ENCODE measurements at regions not wholly inside any gene's neighbourhood (a gene's known extent, or its start where the extent isn't known, plus 50 kb on each side); places are given as distances from the start of the nearest gene placed in this dataset.
"Not testable (repeated sequence)": the region's sequence is repeated elsewhere in the genome, so short reads cannot be mapped to it uniquely, and the experiment has no call there.

DNA sequence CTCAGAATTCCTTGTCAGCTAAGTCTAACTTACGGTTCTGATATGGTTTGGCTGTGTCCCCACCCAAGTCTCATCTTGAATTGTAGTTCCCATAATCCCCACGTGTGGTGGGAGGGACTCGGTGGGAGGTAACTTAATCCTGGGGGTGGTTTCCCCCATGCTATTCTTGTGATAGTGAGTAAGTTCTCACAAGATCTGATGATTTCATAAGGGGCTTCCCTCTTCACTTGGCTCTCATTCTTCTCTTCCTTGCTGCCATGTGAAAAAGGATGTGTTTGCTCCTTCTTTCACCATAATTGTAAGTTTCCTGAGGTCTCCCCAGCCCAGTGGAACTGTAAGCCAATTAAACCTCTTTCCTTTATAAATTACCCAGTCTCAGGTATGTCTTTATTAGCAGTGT is 163.0 kb downstream of the PMAIP1 start:
- DNase-seq (ENCODE audit: low read depth in 2 of 2): not testable (repeated sequence)

GRCh38 chr18:60062396-60062795 is 162.6 kb downstream of the PMAIP1 start:
- DNase-seq (ENCODE audit: low read depth in 2 of 2): no peak

GRCh38 chr18:60060578-60060977 is 160.8 kb downstream of the PMAIP1 start:
- DNase-seq (ENCODE audit: low read depth in 2 of 2): no peak

DNA sequence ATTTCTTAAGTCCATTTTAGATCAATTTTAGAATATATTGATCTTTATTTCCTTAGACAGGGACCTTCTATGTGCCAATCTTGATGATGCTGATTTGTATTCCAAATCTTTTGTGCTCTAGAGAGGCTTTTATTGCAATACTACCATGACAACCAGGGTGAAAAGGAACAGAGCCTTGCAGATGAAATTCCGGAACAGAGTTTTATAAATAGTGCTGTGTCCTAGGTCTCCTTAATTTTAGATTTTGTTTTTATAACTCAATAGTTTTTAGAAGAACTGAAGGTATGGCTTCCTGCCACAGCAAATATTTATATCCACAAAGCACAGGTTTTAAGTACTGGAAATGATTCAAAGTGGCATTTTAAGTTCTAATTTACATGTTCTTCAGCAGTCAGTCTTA is 160.2 kb downstream of the PMAIP1 start:
- no peak for DNase-seq (ENCODE audit: low read depth in 2 of 2)

DNA sequence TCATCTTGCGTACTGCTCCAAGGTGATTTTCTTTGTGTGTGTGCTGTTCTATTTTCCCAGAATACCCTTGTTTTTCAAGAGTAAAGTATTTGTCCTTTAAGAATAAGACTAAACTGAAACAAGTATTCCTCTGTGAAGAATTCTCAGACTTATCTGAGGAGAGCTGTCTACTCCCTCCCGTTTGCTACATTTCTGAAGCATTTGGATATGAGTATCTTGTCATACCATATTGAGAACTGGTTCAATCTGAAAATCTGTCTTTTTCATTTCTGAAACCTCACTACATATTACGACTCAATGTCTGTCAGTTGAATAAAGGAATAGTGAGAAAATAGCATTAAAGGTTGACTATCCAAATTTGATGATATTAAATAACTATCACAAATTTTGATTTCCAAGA is 159.4 kb downstream of the PMAIP1 start:
- no peak for DNase-seq (ENCODE audit: low read depth in 2 of 2)

DNA sequence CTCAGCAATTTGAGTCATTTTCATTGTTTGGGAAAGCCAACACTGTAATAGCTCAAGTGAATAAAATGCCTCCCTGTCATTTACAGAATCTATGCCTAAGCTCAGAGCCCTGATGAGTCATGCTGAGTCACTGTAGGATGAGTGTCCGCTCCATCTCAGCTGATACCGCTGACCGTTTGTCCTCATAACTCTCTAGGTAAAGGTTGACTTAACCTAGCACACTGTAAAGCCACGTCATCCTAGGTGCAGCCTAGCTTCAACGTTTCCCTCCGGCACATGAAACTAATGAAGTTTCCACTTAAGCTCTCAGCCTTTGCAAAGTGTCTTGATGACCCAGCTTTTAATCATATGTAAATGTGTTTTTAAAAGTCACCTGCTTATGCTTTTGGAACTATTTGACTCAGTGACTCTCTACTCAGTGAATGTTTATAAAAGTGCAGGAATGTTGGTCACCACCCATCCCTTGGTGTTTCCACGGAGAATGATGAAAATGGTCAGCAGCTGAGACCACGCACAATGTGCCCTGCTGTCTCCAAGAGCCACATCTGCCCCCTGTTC is 154.0 kb downstream of the PMAIP1 start:
- no peak for DNase-seq (ENCODE audit: low read depth in 2 of 2)

GRCh38 chr18:60050821-60051220 is 151.0 kb downstream of the PMAIP1 start:
- no peak for DNase-seq (ENCODE audit: low read depth in 2 of 2)

DNA sequence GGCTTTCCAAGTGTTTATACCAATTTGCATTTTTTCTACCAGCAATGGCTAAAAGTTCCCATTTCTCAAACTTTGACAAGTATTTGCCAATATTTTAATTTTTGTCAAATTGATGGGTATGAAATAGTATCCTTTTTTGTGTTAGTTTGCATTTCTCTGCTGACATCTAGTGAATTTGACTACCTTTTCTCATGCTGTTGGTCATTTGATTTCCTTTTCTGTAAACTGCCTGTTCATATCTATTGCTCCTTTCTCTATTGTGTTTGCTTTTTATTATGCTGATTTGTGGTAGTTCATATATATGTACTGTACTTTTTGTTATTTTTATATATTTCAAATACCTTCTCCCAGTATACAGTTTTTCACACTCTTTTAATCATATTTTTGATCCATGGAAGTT is 149.4 kb downstream of the PMAIP1 start:
- DNase-seq (ENCODE audit: low read depth in 2 of 2): no peak

DNA sequence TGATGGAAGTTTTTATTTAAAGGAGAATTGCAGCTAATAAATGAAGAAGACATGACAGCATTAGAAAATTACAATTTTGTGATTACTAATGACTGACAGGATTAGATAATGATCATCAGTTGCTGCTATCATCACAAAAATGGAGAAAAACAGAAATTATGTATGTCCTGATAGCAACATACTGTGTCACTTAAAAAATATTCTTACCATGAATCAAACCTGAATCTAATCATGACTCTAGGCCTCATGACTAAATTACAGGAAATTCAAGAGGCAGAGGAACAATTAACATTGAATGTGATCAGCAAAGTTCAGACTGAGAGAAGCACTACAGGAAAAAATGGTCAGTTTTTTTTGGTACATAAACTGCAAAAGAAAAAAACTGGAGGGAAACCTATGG is 147.8 kb downstream of the PMAIP1 start:
- DNase-seq (ENCODE audit: low read depth in 2 of 2): no peak

DNA sequence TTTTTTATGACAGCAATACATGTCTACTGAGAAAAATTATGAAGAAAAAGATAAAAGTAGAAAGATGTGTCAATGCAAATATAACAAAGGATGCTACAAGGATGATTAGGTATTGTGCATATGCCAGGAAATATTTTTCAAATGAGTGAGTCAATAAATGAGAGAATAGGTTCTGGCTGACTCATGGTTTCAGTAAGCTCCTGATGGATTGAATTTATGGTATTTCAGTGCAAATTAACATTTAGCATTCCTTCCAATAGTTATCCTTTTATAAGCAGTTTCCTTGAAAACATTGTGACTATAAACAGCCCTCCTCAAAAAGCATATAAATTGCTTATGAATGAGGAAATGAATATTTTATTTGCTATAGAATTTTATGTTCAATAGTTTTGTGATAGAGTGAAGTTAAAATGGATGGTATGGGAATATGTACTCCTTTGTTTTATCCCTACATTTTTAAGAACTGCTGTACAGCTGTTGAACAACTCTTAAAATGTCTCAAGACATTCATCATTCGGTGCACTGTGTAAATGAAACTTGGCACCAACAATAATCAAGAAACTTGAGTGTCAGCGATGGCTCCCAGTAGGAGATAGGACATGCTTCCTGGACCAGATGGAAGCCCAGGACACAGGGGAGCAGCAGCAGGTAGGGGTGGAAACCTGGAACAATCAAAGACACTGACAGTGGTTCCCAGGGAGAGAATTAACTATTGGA is 144.7 kb downstream of the PMAIP1 start:
- DNase-seq (ENCODE audit: low read depth in 2 of 2): no peak

DNA sequence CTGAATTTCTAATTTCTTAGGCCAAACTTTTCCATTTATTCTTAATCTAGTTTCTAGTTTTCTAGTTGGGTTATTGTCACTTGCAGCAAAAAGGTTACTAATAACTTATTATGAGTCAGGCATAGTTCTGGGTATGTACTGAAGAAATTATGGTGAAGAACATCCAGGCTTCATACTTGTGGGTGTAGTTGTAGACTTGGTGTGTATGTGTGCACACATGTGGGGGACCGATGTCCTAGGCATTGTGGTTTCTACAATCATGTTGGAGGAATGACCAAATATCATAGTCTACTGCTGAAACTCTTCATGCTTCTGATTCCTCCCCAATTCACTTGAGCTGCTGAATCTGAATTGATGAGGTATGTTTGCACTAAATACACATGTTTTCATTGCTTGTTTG is 141.2 kb downstream of the PMAIP1 start:
- DNase-seq (ENCODE audit: low read depth in 2 of 2): no peak

- no peak for DNase-seq (ENCODE audit: low read depth in 2 of 2)
These were observed 138.9 kb downstream of the PMAIP1 start for GRCh38 chr18:60038731-60039130.

GRCh38 chr18:60027397-60027796 is 127.6 kb downstream of the PMAIP1 start:
- no peak for DNase-seq (ENCODE audit: low read depth in 2 of 2)

DNA sequence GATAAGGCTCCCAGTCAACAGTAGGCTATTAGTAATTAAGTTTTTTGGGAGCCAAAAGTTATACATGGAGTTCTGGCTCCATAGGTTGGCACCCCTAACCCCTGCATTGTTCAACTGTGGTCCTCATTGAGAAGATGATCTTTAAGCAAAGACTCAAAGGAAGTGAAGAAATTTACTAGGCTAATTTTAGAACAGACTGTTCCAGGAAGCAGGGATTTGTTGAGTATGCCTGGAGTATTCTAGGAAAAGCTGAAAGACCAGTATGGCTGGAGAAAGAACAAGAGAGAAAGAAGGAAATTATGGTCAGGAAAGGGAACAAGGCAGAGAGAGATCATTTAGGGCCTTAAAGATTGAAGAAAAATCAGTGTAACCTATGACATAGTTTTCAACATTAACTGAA is 125.1 kb downstream of the PMAIP1 start:
- DNase-seq (ENCODE audit: low read depth in 2 of 2): no peak

GRCh38 chr18:60024345-60024744 is 124.5 kb downstream of the PMAIP1 start:
- no peak for DNase-seq (ENCODE audit: low read depth in 2 of 2)

- DNase-seq (ENCODE audit: low read depth in 2 of 2): no peak
These were observed 123.0 kb downstream of the PMAIP1 start for GRCh38 chr18:60022671-60023276.

DNA sequence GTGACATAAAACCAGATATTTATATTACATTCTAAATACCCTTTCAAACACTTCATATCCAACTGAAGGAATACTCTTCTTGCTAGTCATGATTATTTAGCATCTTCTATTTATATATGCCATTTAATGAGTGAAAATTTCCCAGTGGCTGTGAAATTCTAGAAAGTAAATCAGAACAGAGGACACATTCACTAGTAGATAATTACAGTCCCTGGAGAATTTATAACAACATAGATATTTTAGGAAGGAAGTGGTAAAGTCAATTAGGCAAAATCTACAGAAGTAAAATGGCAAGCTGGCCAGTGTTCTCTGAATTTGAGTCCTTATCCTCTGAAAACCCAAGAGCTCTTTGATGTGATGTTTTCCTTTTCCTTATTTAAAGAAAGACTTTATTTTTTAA is 121.8 kb downstream of the PMAIP1 start:
- no peak for DNase-seq (ENCODE audit: low read depth in 2 of 2)

- DNase-seq (ENCODE audit: low read depth in 2 of 2): no peak
These were observed 120.5 kb downstream of the PMAIP1 start for GRCh38 chr18:60020107-60020925.

DNA sequence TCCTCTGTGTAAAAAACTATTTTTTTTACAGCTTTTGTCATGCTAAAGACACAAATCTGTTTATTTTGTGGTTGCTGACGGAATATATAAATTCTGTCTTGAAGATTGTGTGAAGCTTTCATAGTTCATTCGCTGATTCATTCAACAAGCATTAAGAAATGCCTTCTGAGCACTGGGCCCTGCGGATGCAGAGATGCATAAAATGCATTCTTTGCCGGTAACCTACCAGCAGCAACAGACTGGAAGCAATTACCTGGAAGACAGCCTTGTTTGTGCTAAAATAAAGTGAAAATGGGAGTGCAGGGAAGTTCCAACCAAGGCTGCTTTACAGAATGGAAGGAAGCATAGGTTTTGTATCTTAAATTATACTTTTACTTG is 119.7 kb downstream of the PMAIP1 start:
- DNase-seq (ENCODE audit: low read depth in 2 of 2): no peak

GRCh38 chr18:60018618-60019462 is 119.0 kb downstream of the PMAIP1 start:
- no peak for DNase-seq (ENCODE audit: low read depth in 2 of 2)

GRCh38 chr18:60018134-60018533 is 118.3 kb downstream of the PMAIP1 start:
- DNase-seq (ENCODE audit: low read depth in 2 of 2): not testable (repeated sequence)

DNA sequence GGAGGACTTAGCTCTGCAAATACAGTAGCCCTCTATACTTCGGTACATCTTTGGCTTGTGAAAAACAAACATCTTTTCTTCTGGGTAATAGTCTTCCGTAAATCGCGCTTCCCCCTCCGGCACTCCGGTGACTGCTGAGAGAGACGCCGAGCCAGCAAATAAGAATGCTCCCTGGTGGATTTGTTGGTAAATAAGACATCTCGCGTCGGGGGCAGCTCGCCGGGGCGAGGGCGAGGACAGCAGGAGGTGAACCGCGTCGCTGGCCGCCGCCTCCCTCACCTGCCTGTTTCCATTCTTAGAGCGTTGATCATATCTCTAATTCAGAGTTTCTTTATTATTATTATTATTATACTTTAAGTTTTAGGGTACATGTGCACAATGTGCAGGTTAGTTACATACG is 117.6 kb downstream of the PMAIP1 start:
- no peak for DNase-seq (ENCODE audit: low read depth in 2 of 2)
